HG02610 (cell line): ENCODE measurements at regions not wholly inside any gene's neighbourhood (a gene's known extent, or its start where the extent isn't known, plus 50 kb on each side); places are given as distances from the start of the nearest gene placed in this dataset.

Experiments
- ATAC-seq: cut with Tn5 transposase; IDR thresholded peaks from one replicate; pipeline ENCODE4 v1.9.1; 2021; ENCODE audit warnings: mild to moderate bottlenecking, moderate library complexity; ENCODE audit not compliant: unreplicated experiment

GRCh38 chr9:129278391-129279237, 100.6 kb upstream of the IER5L start:
- ATAC-seq: no peak

GRCh38 chr9:129276486-129277230, 98.6 kb upstream of the IER5L start:
- no peak for ATAC-seq

- no peak for ATAC-seq
These were observed 97.7 kb upstream of the IER5L start for GRCh38 chr9:129275626-129276247.

- no peak for ATAC-seq
These were observed 96.1 kb upstream of the IER5L start for GRCh38 chr9:129273941-129274684.

- no peak for ATAC-seq
These were observed 95.3 kb upstream of the IER5L start for GRCh38 chr9:129273136-129273895.

- no peak for ATAC-seq
These were observed 94.4 kb upstream of the IER5L start for GRCh38 chr9:129272348-129273025.

- peak; percentile 40 for ATAC-seq
These were observed 92.9 kb upstream of the IER5L start for GRCh38 chr9:129270903-129271431.

GRCh38 chr9:129270205-129270604, 92.1 kb upstream of the IER5L start:
- peak; percentile 67 for ATAC-seq

- no peak for ATAC-seq
These were observed 89.1 kb upstream of the IER5L start for GRCh38 chr9:129267141-129267540.

GRCh38 chr9:129266536-129266935, 88.5 kb upstream of the IER5L start:
- ATAC-seq: no peak

GRCh38 chr9:129264388-129264787, 86.3 kb upstream of the IER5L start:
- no peak for ATAC-seq

- no peak for ATAC-seq
These were observed 85.8 kb upstream of the IER5L start for GRCh38 chr9:129263836-129264235.

- ATAC-seq: no peak
These were observed 84.2 kb upstream of the IER5L start for GRCh38 chr9:129262261-129262660.

- no peak for ATAC-seq
These were observed 81.3 kb upstream of the IER5L start for GRCh38 chr9:129259375-129259774.

GRCh38 chr9:129258823-129259301, 80.8 kb upstream of the IER5L start:
- no peak for ATAC-seq

- ATAC-seq: no peak
These were observed 80.2 kb upstream of the IER5L start for GRCh38 chr9:129258124-129258822.

- ATAC-seq: no peak
These were observed 79.1 kb upstream of the IER5L start for GRCh38 chr9:129256959-129257713.
